ENCODE measurements at regions not wholly inside any gene's neighbourhood (a gene's known extent, or its start where the extent isn't known, plus 50 kb on each side); places are given as distances from the start of the nearest gene placed in this dataset.

- TF ChIP-seq POLR2A (IDR thresholded peaks at IDR 0.05): no peak
- TF ChIP-seq, protein P1, sequence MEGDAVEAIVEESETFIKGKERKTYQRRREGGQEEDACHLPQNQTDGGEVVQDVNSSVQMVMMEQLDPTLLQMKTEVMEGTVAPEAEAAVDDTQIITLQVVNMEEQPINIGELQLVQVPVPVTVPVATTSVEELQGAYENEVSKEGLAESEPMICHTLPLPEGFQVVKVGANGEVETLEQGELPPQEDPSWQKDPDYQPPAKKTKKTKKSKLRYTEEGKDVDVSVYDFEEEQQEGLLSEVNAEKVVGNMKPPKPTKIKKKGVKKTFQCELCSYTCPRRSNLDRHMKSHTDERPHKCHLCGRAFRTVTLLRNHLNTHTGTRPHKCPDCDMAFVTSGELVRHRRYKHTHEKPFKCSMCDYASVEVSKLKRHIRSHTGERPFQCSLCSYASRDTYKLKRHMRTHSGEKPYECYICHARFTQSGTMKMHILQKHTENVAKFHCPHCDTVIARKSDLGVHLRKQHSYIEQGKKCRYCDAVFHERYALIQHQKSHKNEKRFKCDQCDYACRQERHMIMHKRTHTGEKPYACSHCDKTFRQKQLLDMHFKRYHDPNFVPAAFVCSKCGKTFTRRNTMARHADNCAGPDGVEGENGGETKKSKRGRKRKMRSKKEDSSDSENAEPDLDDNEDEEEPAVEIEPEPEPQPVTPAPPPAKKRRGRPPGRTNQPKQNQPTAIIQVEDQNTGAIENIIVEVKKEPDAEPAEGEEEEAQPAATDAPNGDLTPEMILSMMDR (IDR thresholded peaks at IDR 0.05): no peak
Measured at GRCh38 chrX:38992441-38993096, 191.3 kb downstream of the MID1IP1 start.

Measured in uterus (tissue), 2 donors.